ENCODE measurements at regions not wholly inside any gene's neighbourhood (a gene's known extent, or its start where the extent isn't known, plus 50 kb on each side); places are given as distances from the start of the nearest gene placed in this dataset.
A peak's percentile ranks its signal among the peaks of the same experiment; 100 is the strongest.

- BruUV-seq (replicated peaks) = no TSS peak
- H3K9me3 ChIP-seq (ENCODE audit: control insufficient read depth in 1 of 2, insufficient read depth in 1 of 2, low read depth in 1 of 2, low read length in 2 of 2) = no peaks in the 10 kb centered on the region
- no peaks in the 10 kb centered on the region for H4K20me1 ChIP-seq (ENCODE audit: insufficient read depth)
- H3K4me2 ChIP-seq (ENCODE audit: low read length) = no peak overlapping the region
- ChIA-PET CTCF (no interaction called here), RAD21 (ENCODE audit: low non-redundant PET in 1 of 2, low total read pairs in 2 of 2, uncharacterized antibody in 2 of 2, unreplicated experiment in 2 of 2) (no interaction called here), POLR2A (no interaction called here)
- no peaks in the 10 kb centered on the region for H3K27me3 ChIP-seq (ENCODE audit: insufficient read depth, low read length)
- H3K9me2 ChIP-seq (ENCODE audit: insufficient read depth) = no peaks in the 10 kb centered on the region
- ATAC-seq (no peak), DNase-seq (ENCODE audit: low read depth, low spot score) (peak; percentile 7)
- intact Hi-C loops (cut with micrococcal nuclease) = no loop called here
- H3K4me3 ChIP-seq (replicated peaks in 1 of 2; ENCODE audit: low read depth in 1 of 2, low read length in 2 of 2) = no peak overlapping the region
- H3K36me3 ChIP-seq (ENCODE audit: control insufficient read depth in 1 of 2, insufficient read depth in 2 of 2, low read length in 2 of 2) = no peaks in the 10 kb centered on the region
- TF ChIP-seq CEBPB (IDR thresholded peaks at IDR 0.05; ENCODE audit: low read depth) = peak; percentile 67
- TF ChIP-seq MAX (IDR thresholded peaks at IDR 0.05) = no peak
- no peak overlapping the region for H2AFZ ChIP-seq (ENCODE audit: low read depth, low read length, poor library complexity, severe bottlenecking)
- no peak overlapping the region for H3K9ac ChIP-seq (ENCODE audit: low read length)
- H3K27ac ChIP-seq (ENCODE audit: low read depth, low read length) = no peak overlapping the region
- H3K4me1 ChIP-seq (ENCODE audit: control insufficient read depth in 1 of 2, insufficient read depth in 2 of 2, low read length in 2 of 2) = no peaks in the 10 kb centered on the region
- H3K79me2 ChIP-seq (ENCODE audit: insufficient read depth, low read length) = no peaks in the 10 kb centered on the region
Observed at GRCh38 chr17:54813896-54814295, 86.8 kb upstream of the TOM1L1 start.

GRCh38 chr17:54814371-54814770, 86.3 kb upstream of the TOM1L1 start:
- no peaks in the 10 kb centered on the region for H3K9me3 ChIP-seq (ENCODE audit: control insufficient read depth in 1 of 2, insufficient read depth in 1 of 2, low read depth in 1 of 2, low read length in 2 of 2)
- H3K9me2 ChIP-seq (ENCODE audit: insufficient read depth) = no peaks in the 10 kb centered on the region
- H3K4me3 ChIP-seq (replicated peaks in 1 of 2; ENCODE audit: low read depth in 1 of 2, low read length in 2 of 2) = no peak overlapping the region
- DNase-seq (ENCODE audit: low read depth, low spot score) (no peak), ATAC-seq (no peak)
- no peak overlapping the region for H3K4me2 ChIP-seq (ENCODE audit: low read length)
- H4K20me1 ChIP-seq (ENCODE audit: insufficient read depth) = no peaks in the 10 kb centered on the region
- intact Hi-C loops (cut with micrococcal nuclease) = no loop called here
- no peaks in the 10 kb centered on the region for H3K27me3 ChIP-seq (ENCODE audit: insufficient read depth, low read length)
- BruUV-seq (replicated peaks) = no TSS peak
- ChIA-PET POLR2A (no interaction called here), CTCF (no interaction called here), RAD21 (ENCODE audit: low non-redundant PET in 1 of 2, low total read pairs in 2 of 2, uncharacterized antibody in 2 of 2, unreplicated experiment in 2 of 2) (no interaction called here)
- H3K27ac ChIP-seq (ENCODE audit: low read depth, low read length) = no peak overlapping the region
- no peak overlapping the region for H2AFZ ChIP-seq (ENCODE audit: low read depth, low read length, poor library complexity, severe bottlenecking)
- H3K79me2 ChIP-seq (ENCODE audit: insufficient read depth, low read length) = no peaks in the 10 kb centered on the region
- H3K36me3 ChIP-seq (ENCODE audit: control insufficient read depth in 1 of 2, insufficient read depth in 2 of 2, low read length in 2 of 2) = no peaks in the 10 kb centered on the region
- no peak overlapping the region for H3K9ac ChIP-seq (ENCODE audit: low read length)
- no peaks in the 10 kb centered on the region for H3K4me1 ChIP-seq (ENCODE audit: control insufficient read depth in 1 of 2, insufficient read depth in 2 of 2, low read length in 2 of 2)
- TF ChIP-seq TCF7L2 (IDR thresholded peaks at IDR 0.05; ENCODE audit: borderline replicate concordance, extremely low read depth, insufficient read depth, insufficient read length) = no peak
- no peak for TF ChIP-seq EZH2 (IDR thresholded peaks at IDR 0.05)
- no peak for TF ChIP-seq ZFX (IDR thresholded peaks at IDR 0.05)
- no peak for TF ChIP-seq FOSL1 (IDR thresholded peaks at IDR 0.05; ENCODE audit: low read depth)
- no peak for TF ChIP-seq POLR2AphosphoS5 (IDR thresholded peaks at IDR 0.05; ENCODE audit: low read depth, low read length)
- TF ChIP-seq REST (IDR thresholded peaks at IDR 0.05; ENCODE audit: low read depth) = no peak
- TF ChIP-seq ZBTB33 (IDR thresholded peaks at IDR 0.05; ENCODE audit: extremely low read depth, insufficient replicate concordance, low read length) = no peak
- TF ChIP-seq EGR1 (IDR thresholded peaks at IDR 0.05; ENCODE audit: low read depth) = no peak
- no peak for TF ChIP-seq ZNF274 (IDR thresholded peaks at IDR 0.05; ENCODE audit: low read depth, low read length)
- no peak for TF ChIP-seq SRF (IDR thresholded peaks at IDR 0.05; ENCODE audit: low read depth)
- TF ChIP-seq YY1 (IDR thresholded peaks at IDR 0.05; ENCODE audit: extremely low read depth, insufficient replicate concordance, low read depth, low read length) = no peak
- no peak for TF ChIP-seq SIN3A (IDR thresholded peaks at IDR 0.05; ENCODE audit: low read depth)
